Mesenchymal stem cell (in vitro differentiated cells and primary cell): ENCODE measurements at regions not wholly inside any gene's neighbourhood (a gene's known extent, or its start where the extent isn't known, plus 50 kb on each side); places are given as distances from the start of the nearest gene placed in this dataset.

Experiments
- DNase-seq: peaks from one replicate; pipeline ENCODE4 v3.0.0-alpha.2; 2013
- H2AFZ ChIP-seq: one replicate; pipeline ENCODE4 v1.6.1; 2013; ENCODE audit warnings: low read depth, mild to moderate bottlenecking, control low read depth, inconsistent platforms, low read length, moderate library complexity
- H2AK5ac ChIP-seq: 2 replicates; pipeline ENCODE4 v1.6.1; 2013; ENCODE audit warnings: low read length, moderate library complexity, mild to moderate bottlenecking, inconsistent platforms; ENCODE audit not compliant: severe bottlenecking
- H2BK120ac ChIP-seq: one replicate; pipeline ENCODE4 v1.6.1; 2013; ENCODE audit warnings: low read depth, mild to moderate bottlenecking, inconsistent platforms, low read length, moderate library complexity
- H2BK12ac ChIP-seq, 2 experiments: one replicate each; pipeline ENCODE4 v1.6.1; 2013; ENCODE audit warnings: inconsistent platforms in 2 of 2, low read length in 2 of 2, mild to moderate bottlenecking in 2 of 2, moderate library complexity in 2 of 2, control low read depth in 1 of 2
- H2BK15ac ChIP-seq: one replicate; pipeline ENCODE4 v1.6.1; 2013; ENCODE audit warnings: mild to moderate bottlenecking, low read depth, inconsistent platforms; ENCODE audit not compliant: poor library complexity, severe bottlenecking
- H2BK5ac ChIP-seq: 2 replicates; pipeline ENCODE4 v1.6.1; 2013; ENCODE audit warnings: low read depth, mild to moderate bottlenecking, low read length, control low read depth, inconsistent platforms; ENCODE audit not compliant: poor library complexity, severe bottlenecking
- H3K14ac ChIP-seq, 2 experiments: one replicate each; pipeline ENCODE4 v1.6.1; 2013; ENCODE audit warnings: inconsistent platforms in 2 of 2, low read length in 2 of 2, control low read depth in 1 of 2, mild to moderate bottlenecking in 1 of 2, moderate library complexity in 1 of 2
- H3K18ac ChIP-seq, 2 experiments: one replicate each; pipeline ENCODE4 v1.6.1; 2013; ENCODE audit warnings: inconsistent platforms in 2 of 2, low read length in 2 of 2, control low read depth in 1 of 2, low read depth in 1 of 2, mild to moderate bottlenecking in 1 of 2
- H3K23ac ChIP-seq, 2 experiments: one replicate each; pipeline ENCODE4 v1.6.1; 2013; ENCODE audit warnings: inconsistent platforms in 2 of 2, low read length in 2 of 2, mild to moderate bottlenecking in 2 of 2, moderate library complexity in 2 of 2, control low read depth in 1 of 2
- H3K27ac ChIP-seq: 2 replicates; pipeline ENCODE4 v1.5.1; 2013; ENCODE audit warnings: mild to moderate bottlenecking, moderate library complexity, low read length, control low read depth, inconsistent platforms; ENCODE audit not compliant: poor library complexity, severe bottlenecking
- H3K27me3 ChIP-seq, 2 experiments: 2 replicates each; pipeline versions ENCODE4 v1.6.1 to v1.7.0; 2013; ENCODE audit warnings: low read length in 2 of 2, mild to moderate bottlenecking in 2 of 2, moderate library complexity in 2 of 2, control low read depth in 1 of 2, inconsistent platforms in 1 of 2; ENCODE audit not compliant: control insufficient read depth in 1 of 2, insufficient read depth in 1 of 2
- H3K36me3 ChIP-seq, 2 experiments: 2 replicates each; pipeline versions ENCODE4 v1.6.1 to v1.7.0; 2013; ENCODE audit warnings: low read length in 2 of 2, control low read depth in 1 of 2, inconsistent platforms in 1 of 2, low read depth in 1 of 2, mild to moderate bottlenecking in 1 of 2; ENCODE audit not compliant: insufficient read depth in 2 of 2, control insufficient read depth in 1 of 2
- H3K4ac ChIP-seq, 2 experiments: one replicate each; pipeline ENCODE4 v1.6.1; 2013; ENCODE audit warnings: inconsistent platforms in 2 of 2, low read length in 2 of 2, mild to moderate bottlenecking in 2 of 2, moderate library complexity in 2 of 2, control low read depth in 1 of 2, low read depth in 1 of 2
- H3K4me1 ChIP-seq: 2 replicates; pipeline ENCODE4 v1.6.1; 2013; ENCODE audit warnings: low read depth, low read length, control low read depth; ENCODE audit not compliant: control insufficient read depth, insufficient read depth
- H3K4me2 ChIP-seq: 2 replicates; pipeline ENCODE4 v1.6.1; 2013; ENCODE audit warnings: low read length, mild to moderate bottlenecking, inconsistent platforms; ENCODE audit not compliant: poor library complexity, severe bottlenecking
- H3K4me3 ChIP-seq, 2 experiments: 2 replicates each; pipeline versions ENCODE4 v1.5.1 to v1.7.0; 2013; ENCODE audit warnings: low read length in 2 of 2, mild to moderate bottlenecking in 2 of 2, control low read depth in 1 of 2, low read depth in 1 of 2; ENCODE audit not compliant: insufficient read depth in 1 of 2
- H3K79me1 ChIP-seq: replicated peaks from 2 replicates; pipeline ENCODE4 v1.6.1; 2013; ENCODE audit warnings: mild to moderate bottlenecking, control low read depth, low read length, inconsistent platforms; ENCODE audit not compliant: poor library complexity, severe bottlenecking
- H3K9ac ChIP-seq: 2 replicates; pipeline ENCODE4 v1.7.0; 2013; ENCODE audit warnings: mild to moderate bottlenecking, low read length, moderate library complexity
- H3K9me3 ChIP-seq: 2 replicates; pipeline ENCODE4 v1.7.0; 2013; ENCODE audit warnings: mild to moderate bottlenecking, low read length; ENCODE audit not compliant: control insufficient read depth
- H4K8ac ChIP-seq: one replicate; pipeline ENCODE4 v1.6.1; 2013; ENCODE audit warnings: inconsistent platforms, mild to moderate bottlenecking, low read length, moderate library complexity
- H4K91ac ChIP-seq: one replicate; pipeline ENCODE4 v1.6.1; 2013; ENCODE audit warnings: mild to moderate bottlenecking, low read length, inconsistent platforms
- WGBS: methylation state at CpG from one replicate; pipeline ENCODE4 v1.1.7; 2013; ENCODE audit warnings: mixed read lengths; 5-methylcytosine and 5-hydroxymethylcytosine counted together

DNA sequence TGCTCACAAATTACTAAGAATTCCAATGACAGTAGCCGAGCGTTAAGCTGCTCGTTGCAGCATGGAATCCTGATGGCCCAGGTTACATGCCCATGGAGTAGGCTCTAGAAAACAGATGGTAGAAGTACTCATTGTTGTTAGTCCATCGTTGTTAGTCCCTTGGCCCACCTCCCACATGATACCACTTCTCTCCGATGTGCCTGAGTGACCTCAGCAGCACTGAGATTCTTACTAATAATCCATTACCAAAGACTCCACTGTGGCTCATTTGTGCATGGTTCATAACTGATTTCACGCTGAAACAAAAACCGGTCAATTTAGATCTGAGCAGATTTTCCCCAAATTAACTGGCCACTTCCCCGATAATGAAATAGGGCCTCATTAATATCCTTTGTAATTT, 772.3 kb upstream of the CXADR start:
- no peak overlapping the region for H2BK15ac ChIP-seq
- no peak overlapping the region for H3K23ac ChIP-seq
- no peak overlapping the region for H3K9ac ChIP-seq
- H3K27ac ChIP-seq = no peak overlapping the region
- no peak overlapping the region for H2AK5ac ChIP-seq
- no peak overlapping the region for H2BK12ac ChIP-seq
- no peak overlapping the region for H2BK120ac ChIP-seq
- no peak overlapping the region for H4K91ac ChIP-seq
- no peak overlapping the region for H2AFZ ChIP-seq
- H3K4ac ChIP-seq = no peak overlapping the region
- H3K18ac ChIP-seq = no peak overlapping the region
- no peak overlapping the region for H3K14ac ChIP-seq
- no peaks in the 10 kb centered on the region for H3K79me1 ChIP-seq
- H2BK5ac ChIP-seq = no peak overlapping the region
- H4K8ac ChIP-seq = no peak overlapping the region
- 92% methylated on average over 7 of the region's 8 CpGs for WGBS
- no peak overlapping the region for H3K4me2 ChIP-seq
- H3K4me1 ChIP-seq = no peaks in the 10 kb centered on the region
- DNase-seq = no peak
- H3K27me3 ChIP-seq = no peaks in the 10 kb centered on the region
- no peaks in the 10 kb centered on the region for H3K9me3 ChIP-seq
- H3K36me3 ChIP-seq = no peaks in the 10 kb centered on the region
- no peak overlapping the region for H3K4me3 ChIP-seq

DNA sequence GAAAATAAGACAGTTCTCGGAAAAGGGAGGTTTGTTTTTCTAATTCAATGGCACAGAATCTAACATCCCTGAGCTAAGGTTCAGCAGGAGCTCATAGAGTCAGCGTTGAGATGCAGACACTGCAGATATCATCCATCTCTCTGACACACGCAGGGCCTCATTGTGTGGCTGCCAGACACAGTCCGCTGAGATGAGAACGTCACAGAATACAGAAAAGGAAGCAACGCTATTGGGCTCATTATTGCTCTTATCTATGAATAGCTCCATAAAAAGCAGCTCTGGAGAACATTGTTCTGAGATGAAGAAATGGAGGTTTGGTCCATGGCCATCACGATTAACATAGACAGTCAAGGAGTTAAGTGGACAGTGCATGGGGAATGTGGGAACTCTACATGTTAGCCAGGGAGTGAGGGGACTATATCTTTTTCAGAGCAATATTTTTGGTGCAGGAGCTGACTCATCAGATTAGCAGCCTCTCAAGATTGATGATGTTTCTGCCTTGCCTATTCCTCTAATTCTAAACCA, 771.6 kb upstream of the CXADR start:
- H2BK120ac ChIP-seq = no peak overlapping the region
- H2BK5ac ChIP-seq = no peak overlapping the region
- no peaks in the 10 kb centered on the region for H3K27me3 ChIP-seq
- H4K91ac ChIP-seq = no peak overlapping the region
- no peaks in the 10 kb centered on the region for H3K79me1 ChIP-seq
- H3K4ac ChIP-seq = no peak overlapping the region
- H2BK12ac ChIP-seq = no peak overlapping the region
- H3K4me3 ChIP-seq = no peak overlapping the region
- H3K36me3 ChIP-seq = no peaks in the 10 kb centered on the region
- H3K18ac ChIP-seq = no peak overlapping the region
- H2BK15ac ChIP-seq = no peak overlapping the region
- no peak overlapping the region for H3K14ac ChIP-seq
- no peaks in the 10 kb centered on the region for H3K4me1 ChIP-seq
- H3K4me2 ChIP-seq = no peak overlapping the region
- peak; percentile 0 for DNase-seq
- H3K27ac ChIP-seq = no peak overlapping the region
- H4K8ac ChIP-seq = no peak overlapping the region
- 41% methylated on average over 7 of the region's 7 CpGs for WGBS
- H3K9me3 ChIP-seq = no peaks in the 10 kb centered on the region
- no peak overlapping the region for H2AFZ ChIP-seq
- no peak overlapping the region for H2AK5ac ChIP-seq
- no peak overlapping the region for H3K23ac ChIP-seq
- H3K9ac ChIP-seq = no peak overlapping the region

DNA sequence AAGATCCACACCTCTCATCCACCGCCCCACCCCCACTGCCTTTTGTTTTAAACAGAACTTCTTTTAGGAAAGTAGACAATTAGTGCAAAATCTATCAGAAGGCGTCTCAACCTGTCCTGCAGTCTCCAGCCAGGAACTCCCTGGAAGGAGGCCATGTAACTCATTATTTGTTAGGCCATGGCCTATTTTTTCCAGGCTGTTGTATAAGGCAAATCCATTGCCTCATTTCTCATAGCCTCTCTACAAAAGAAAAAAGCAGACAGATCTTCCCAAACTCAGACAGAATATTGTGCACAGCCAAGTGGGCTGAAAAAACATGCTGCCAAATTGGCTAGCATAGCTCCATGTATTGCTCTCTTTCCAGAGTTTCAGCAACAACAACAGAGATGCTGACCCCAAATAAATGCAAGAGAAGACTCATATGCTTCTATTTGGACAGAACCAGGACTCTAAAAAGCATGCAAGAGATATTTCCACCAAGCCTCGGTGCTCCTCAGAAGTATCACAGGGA, 770.7 kb upstream of the CXADR start:
- Histone ChIP-seq H2AFZ (no peak overlapping the region), H3K27ac (no peak overlapping the region), H3K4ac (no peak overlapping the region), H3K4me1 (no peaks in the 10 kb centered on the region), H3K23ac (no peak overlapping the region), H3K18ac (no peak overlapping the region), H2BK120ac (no peak overlapping the region), H3K4me2 (no peak overlapping the region), H3K36me3 (no peaks in the 10 kb centered on the region), H3K27me3 (no peaks in the 10 kb centered on the region), H4K8ac (no peak overlapping the region), H3K4me3 (no peak overlapping the region), H3K14ac (no peak overlapping the region), H2AK5ac (no peak overlapping the region), H3K9me3 (no peaks in the 10 kb centered on the region), H3K79me1 (no peaks in the 10 kb centered on the region), H2BK12ac (no peak overlapping the region), H2BK5ac (no peak overlapping the region), H4K91ac (no peak overlapping the region), H2BK15ac (no peak overlapping the region), H3K9ac (no peak overlapping the region)
- WGBS = 38% methylated on average over 2 of the region's 3 CpGs
- no peak for DNase-seq

DNA sequence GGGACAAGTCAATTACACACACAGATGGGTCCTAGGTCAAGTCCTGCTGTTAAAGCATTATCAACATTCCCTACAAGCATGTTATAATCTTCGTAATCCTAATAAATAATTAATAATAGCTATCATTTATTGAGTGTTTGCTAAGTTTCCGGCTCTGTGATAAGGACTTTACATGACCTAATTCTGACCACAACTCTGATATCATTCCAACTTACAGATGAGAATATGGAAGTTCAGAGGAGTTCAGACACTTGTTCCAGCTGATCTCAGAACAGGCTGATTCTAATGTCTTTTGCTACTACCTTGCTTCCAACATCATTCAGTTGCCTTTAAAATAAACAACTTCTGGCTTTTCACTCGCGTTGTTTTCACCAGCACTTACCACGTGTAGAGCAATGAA, 770.1 kb upstream of the CXADR start:
- H3K4me2 ChIP-seq = no peak overlapping the region
- H3K27ac ChIP-seq = no peak overlapping the region
- H2BK120ac ChIP-seq = no peak overlapping the region
- no peaks in the 10 kb centered on the region for H3K4me1 ChIP-seq
- no peak overlapping the region for H2BK15ac ChIP-seq
- WGBS = 93% methylated on average over 3 of the region's 5 CpGs
- no peak overlapping the region for H3K18ac ChIP-seq
- no peaks in the 10 kb centered on the region for H3K36me3 ChIP-seq
- no peak overlapping the region for H2BK12ac ChIP-seq
- H3K23ac ChIP-seq = no peak overlapping the region
- no peak overlapping the region for H3K4me3 ChIP-seq
- H3K9me3 ChIP-seq = no peaks in the 10 kb centered on the region
- no peak overlapping the region for H2AFZ ChIP-seq
- no peaks in the 10 kb centered on the region for H3K27me3 ChIP-seq
- no peaks in the 10 kb centered on the region for H3K79me1 ChIP-seq
- no peak for DNase-seq
- H2BK5ac ChIP-seq = no peak overlapping the region
- H4K91ac ChIP-seq = no peak overlapping the region
- no peak overlapping the region for H3K14ac ChIP-seq
- H2AK5ac ChIP-seq = no peak overlapping the region
- H3K9ac ChIP-seq = no peak overlapping the region
- no peak overlapping the region for H3K4ac ChIP-seq
- H4K8ac ChIP-seq = no peak overlapping the region
